ENCODE measurements at regions not wholly inside any gene's neighbourhood (a gene's known extent, or its start where the extent isn't known, plus 50 kb on each side); places are given as distances from the start of the nearest gene placed in this dataset.

DNA sequence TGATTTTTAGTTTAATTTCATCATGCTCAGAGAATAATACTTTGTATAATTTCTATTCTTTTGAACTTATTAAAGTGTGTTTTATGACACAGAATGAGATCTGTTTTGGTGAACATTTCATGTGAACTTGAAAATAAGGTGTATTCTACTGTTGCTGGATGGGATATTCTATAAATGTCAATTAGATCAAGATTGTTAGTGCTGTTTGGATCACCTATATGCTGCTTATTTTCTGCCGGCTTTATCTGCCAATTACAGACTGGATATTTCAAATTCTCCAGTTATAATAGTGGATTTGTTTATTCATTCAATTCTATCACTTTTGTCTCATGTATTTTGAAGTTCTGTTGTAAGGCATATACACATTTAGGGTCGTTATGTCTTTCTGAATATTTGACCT, 720.7 kb upstream of the RIOK2 start:
- Histone ChIP-seq H2AK5ac (ENCODE audit: low read depth, low read length) (no peak overlapping the region), H3K56ac (ENCODE audit: extremely low read depth, insufficient read depth, low read length) (no peak overlapping the region), H3K27ac (ENCODE audit: insufficient read depth, low read length) (no peak overlapping the region), H2BK120ac (ENCODE audit: low read depth, low read length) (no peak overlapping the region), H3K27me3 (ENCODE audit: control insufficient read depth, insufficient read depth, low read length) (no peaks in the 10 kb centered on the region), H3K4ac (ENCODE audit: low read depth, low read length) (no peak overlapping the region), H2AK9ac (replicated peaks; ENCODE audit: low read depth, low read length, poor library complexity) (no peak overlapping the region), H2AFZ (replicated peaks; ENCODE audit: low read length, poor library complexity) (no peak overlapping the region), H3K79me1 (ENCODE audit: low read depth in 1 of 2, low read length in 2 of 2) (no peaks in the 10 kb centered on the region), H3K4me1 (ENCODE audit: control insufficient read depth, insufficient read depth, low read length) (no peaks in the 10 kb centered on the region), H3K4me3 (ENCODE audit: insufficient read depth, low read depth, low read length) (no peak overlapping the region), H2BK15ac (ENCODE audit: low read depth, low read length) (no peak overlapping the region), H3K9me1 (ENCODE audit: insufficient read depth, low read length) (no peaks in the 10 kb centered on the region), H3K23ac (ENCODE audit: low read depth, low read length) (no peak overlapping the region), H3K9me3 (ENCODE audit: control insufficient read depth, insufficient read depth, low read length) (peaks cover 5% of the 10 kb centered on the region; the same call in 1 of the 2 replicates), H2BK20ac (ENCODE audit: low read depth, low read length) (no peak overlapping the region), H3K4me2 (ENCODE audit: low read depth, low read length) (no peak overlapping the region), H3K18ac (ENCODE audit: low read depth, low read length) (no peak overlapping the region), H4K5ac (ENCODE audit: low read depth, low read length) (no peak overlapping the region), H2BK5ac (ENCODE audit: low read depth, low read length, poor library complexity, severe bottlenecking) (no peak overlapping the region), H3K14ac (replicated peaks; ENCODE audit: low read depth, low read length) (no peak overlapping the region), H3K36me3 (ENCODE audit: control insufficient read depth, insufficient read depth, low read length) (no peaks in the 10 kb centered on the region), H4K8ac (ENCODE audit: low read depth in 2 of 2, low read length in 2 of 2) (no peak overlapping the region), H3K9ac (ENCODE audit: low read depth, low read length) (no peak overlapping the region), H4K91ac (ENCODE audit: insufficient read depth, low read depth, low read length) (no peak overlapping the region), H4K20me1 (ENCODE audit: insufficient read depth, low read length) (no peaks in the 10 kb centered on the region)
- dilution Hi-C loops (cut with HindIII; ENCODE audit: low sequenced_read_pairs, unreplicated experiment) (no loop called here), in situ Hi-C loops (cut with MboI; ENCODE audit: low sequenced_read_pairs) (no loop called here), intact Hi-C loops (cut with micrococcal nuclease) (no loop called here)
- CTCF ChIA-PET = no interaction called here
- no CpG with 5 or more reads among the region's 2 CpGs for WGBS, 2 experiments (ENCODE audit: extremely low coverage in 2 of 2, insufficient read length in 1 of 2)
- TF ChIP-seq RFX5 (IDR thresholded peaks at IDR 0.05; ENCODE audit: low read depth, low read length) (no peak), MAZ (IDR thresholded peaks at IDR 0.05; ENCODE audit: borderline replicate concordance, low read depth, low read length) (no peak), SMC3 (IDR thresholded peaks at IDR 0.05; ENCODE audit: low read depth, low read length) (no peak), RAD21 (IDR thresholded peaks at IDR 0.05; ENCODE audit: low read length) (no peak)
- BruUV-seq (replicated peaks) = no TSS peak
- DNase-seq (no peak), ATAC-seq (ENCODE audit: low read depth) (no peak)
- POLR2A ChIA-PET (ENCODE audit: unreplicated experiment) = no interaction called here
